Central memory CD8-positive, alpha-beta T cell (primary cell): ENCODE measurements at regions not wholly inside any gene's neighbourhood (a gene's known extent, or its start where the extent isn't known, plus 50 kb on each side); places are given as distances from the start of the nearest gene placed in this dataset.

Source experiments
- ATAC-seq: fragments of 150-1000 bp; cut with Tn5 transposase; replicated peaks from 2 replicates; pipeline ENCODE4 v1.10.0; 2022; ENCODE audit warnings: mild to moderate bottlenecking, moderate FRiP score, moderate number of reproducible peaks; ENCODE audit not compliant: poor library complexity, severe bottlenecking; ENCODE audit errors: extremely low read depth
- DNase-seq, 2 donors: peaks; one replicate each; pipeline ENCODE4 v3.0.0; 2021; ENCODE audit warnings: low spot score in 2 of 2
- H3K27ac Mint-ChIP-seq: one replicate; pipeline ENCODE4 v1.8.0; 2022; ENCODE audit warnings: low read depth, mild to moderate bottlenecking, moderate library complexity, mixed read lengths
- H3K27me3 Mint-ChIP-seq: one replicate; pipeline ENCODE4 v1.8.0; 2022; ENCODE audit warnings: mixed read lengths
- H3K36me3 Mint-ChIP-seq: one replicate; pipeline ENCODE4 v1.8.0; 2022; ENCODE audit warnings: mild to moderate bottlenecking, moderate library complexity, mixed read lengths; ENCODE audit not compliant: insufficient read depth
- H3K4me1 Mint-ChIP-seq: one replicate; pipeline ENCODE4 v1.8.0; 2022; ENCODE audit warnings: mixed read lengths
- H3K4me3 Mint-ChIP-seq: one replicate; pipeline ENCODE4 v1.8.0; 2022; ENCODE audit warnings: mild to moderate bottlenecking, moderate library complexity, mixed read lengths
- H3K9me3 Mint-ChIP-seq: one replicate; pipeline ENCODE4 v1.8.0; 2022; ENCODE audit warnings: mixed read lengths

GRCh38 chr3:115470254-115470653 lies 153.1 kb upstream of the GAP43 start:
- H3K4me3 Mint-ChIP-seq: no peak overlapping the region
- H3K27ac Mint-ChIP-seq: no peak overlapping the region
- ATAC-seq: no peak
- H3K27me3 Mint-ChIP-seq: no peaks in the 10 kb centered on the region
- H3K36me3 Mint-ChIP-seq: no peaks in the 10 kb centered on the region
- no peak for DNase-seq
- H3K9me3 Mint-ChIP-seq: no peaks in the 10 kb centered on the region
- no peaks in the 10 kb centered on the region for H3K4me1 Mint-ChIP-seq

DNA sequence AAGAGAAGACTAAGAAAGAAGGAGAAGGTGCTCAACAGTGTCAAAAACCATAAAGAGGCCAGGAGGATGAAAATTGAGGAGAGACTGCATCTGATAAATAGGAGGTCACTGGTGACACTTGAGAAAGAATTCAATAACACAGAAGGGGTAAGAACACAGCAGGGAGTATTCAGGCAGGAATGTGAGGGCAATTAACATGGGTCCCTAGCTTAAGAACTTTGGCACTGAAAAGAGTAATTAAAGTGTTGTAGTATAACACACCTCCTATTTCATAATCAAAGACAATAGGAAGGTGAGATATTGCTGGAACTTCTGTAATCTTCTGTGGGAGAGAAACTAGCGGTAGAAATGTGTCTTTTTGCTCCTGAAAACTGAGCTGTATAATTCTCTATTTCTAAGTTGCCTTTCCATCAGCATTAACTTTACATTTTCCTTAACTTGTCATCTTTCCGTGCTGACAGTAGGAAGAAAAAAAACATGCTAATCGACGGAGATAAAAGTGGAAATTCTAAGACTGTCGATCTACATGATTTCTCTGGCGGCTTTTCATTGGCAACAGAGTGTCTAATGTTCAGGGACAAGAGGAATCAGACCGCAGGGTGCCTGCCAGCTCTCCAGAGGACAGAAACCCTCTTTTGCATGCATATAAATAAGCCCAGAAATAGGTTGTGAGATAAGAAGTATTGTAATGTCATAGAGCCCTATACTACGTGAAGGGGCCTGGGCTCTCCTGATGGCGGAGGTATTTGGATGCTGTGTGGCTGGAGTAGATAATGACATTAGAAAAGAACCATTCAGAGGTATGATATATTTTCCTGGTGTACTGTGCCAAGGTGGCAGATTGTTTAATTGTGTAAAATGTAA lies 147.9 kb upstream of the GAP43 start:
- no peaks in the 10 kb centered on the region for H3K36me3 Mint-ChIP-seq

GRCh38 chr3:115476472-115476871 lies 146.8 kb upstream of the GAP43 start:
- H3K27me3 Mint-ChIP-seq: no peaks in the 10 kb centered on the region
- H3K27ac Mint-ChIP-seq: no peak overlapping the region
- no peak overlapping the region for H3K4me3 Mint-ChIP-seq
- H3K4me1 Mint-ChIP-seq: no peaks in the 10 kb centered on the region
- H3K9me3 Mint-ChIP-seq: peaks cover 5% of the 10 kb centered on the region
- no peaks in the 10 kb centered on the region for H3K36me3 Mint-ChIP-seq
- DNase-seq (no peak), ATAC-seq (no peak)

More for the DNA sequence above, 147.9 kb upstream of the GAP43 start:
- Mint-ChIP-seq H3K9me3 (no peaks in the 10 kb centered on the region), H3K27me3 (no peaks in the 10 kb centered on the region), H3K4me3 (no peak overlapping the region), H3K4me1 (no peaks in the 10 kb centered on the region), H3K27ac (no peak overlapping the region)
- no peak for DNase-seq
- ATAC-seq: no peak

DNA sequence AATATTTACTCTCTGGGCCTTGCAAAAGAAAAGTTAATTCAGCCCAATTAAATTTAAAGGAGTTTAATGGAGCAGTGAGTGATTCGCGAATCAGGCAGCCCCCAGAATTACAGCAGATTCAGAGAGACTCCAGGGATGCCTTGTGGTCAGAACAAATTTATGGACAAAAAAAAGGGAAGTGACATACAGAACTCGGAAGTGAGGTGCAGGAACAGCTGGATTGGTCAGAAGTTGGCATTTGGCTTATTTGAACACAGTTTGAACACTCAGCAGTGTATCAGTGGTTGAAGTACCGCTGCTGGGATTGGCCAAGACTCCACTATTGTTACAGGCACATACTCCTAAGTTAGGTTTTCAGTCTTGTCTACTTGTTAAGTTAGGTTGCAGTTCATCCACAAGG lies 145.0 kb upstream of the GAP43 start:
- ATAC-seq (no peak), DNase-seq (no peak)
- peaks cover 10% of the 10 kb centered on the region for H3K27me3 Mint-ChIP-seq
- H3K4me3 Mint-ChIP-seq: no peak overlapping the region
- no peak overlapping the region for H3K27ac Mint-ChIP-seq
- no peaks in the 10 kb centered on the region for H3K36me3 Mint-ChIP-seq
- H3K9me3 Mint-ChIP-seq: peaks cover 5% of the 10 kb centered on the region
- no peaks in the 10 kb centered on the region for H3K4me1 Mint-ChIP-seq

- Mint-ChIP-seq H3K27me3 (peaks cover 63% of the 10 kb centered on the region), H3K27ac (no peak overlapping the region), H3K4me3 (no peak overlapping the region), H3K36me3 (no peaks in the 10 kb centered on the region), H3K9me3 (no peaks in the 10 kb centered on the region), H3K4me1 (no peaks in the 10 kb centered on the region)
- no peak for ATAC-seq
- no peak for DNase-seq
Measured at GRCh38 chr3:115486880-115487279, 136.4 kb upstream of the GAP43 start.

DNA sequence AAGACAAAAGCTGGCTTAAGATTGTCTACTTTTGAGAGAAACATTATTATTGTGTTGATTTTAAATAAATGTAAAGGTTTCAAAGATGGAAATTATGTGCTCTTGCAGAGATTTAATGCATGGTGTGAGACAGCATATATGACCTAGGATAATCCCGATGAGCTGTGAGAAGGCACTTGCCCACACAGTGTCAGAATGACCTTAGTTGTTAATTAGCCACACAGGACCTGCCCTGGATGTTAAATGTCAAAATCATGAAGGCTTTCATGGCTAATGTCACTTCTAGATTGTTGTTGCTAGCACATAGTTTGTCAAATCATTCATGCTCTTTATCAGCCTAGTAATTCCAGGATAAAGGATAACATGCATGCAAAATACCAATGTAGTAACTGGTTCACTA lies 135.3 kb upstream of the GAP43 start:
- H3K27ac Mint-ChIP-seq: no peak overlapping the region
- peaks cover 58% of the 10 kb centered on the region for H3K27me3 Mint-ChIP-seq
- DNase-seq (no peak), ATAC-seq (no peak)
- H3K4me1 Mint-ChIP-seq: no peaks in the 10 kb centered on the region
- no peaks in the 10 kb centered on the region for H3K36me3 Mint-ChIP-seq
- H3K4me3 Mint-ChIP-seq: no peak overlapping the region
- no peaks in the 10 kb centered on the region for H3K9me3 Mint-ChIP-seq

- Mint-ChIP-seq H3K27me3 (peaks cover 53% of the 10 kb centered on the region), H3K27ac (no peak overlapping the region), H3K4me3 (no peak overlapping the region), H3K36me3 (no peaks in the 10 kb centered on the region), H3K4me1 (no peaks in the 10 kb centered on the region), H3K9me3 (no peaks in the 10 kb centered on the region)
- ATAC-seq (no peak), DNase-seq (no peak)
Measured at GRCh38 chr3:115488409-115488808, 134.9 kb upstream of the GAP43 start.

DNA sequence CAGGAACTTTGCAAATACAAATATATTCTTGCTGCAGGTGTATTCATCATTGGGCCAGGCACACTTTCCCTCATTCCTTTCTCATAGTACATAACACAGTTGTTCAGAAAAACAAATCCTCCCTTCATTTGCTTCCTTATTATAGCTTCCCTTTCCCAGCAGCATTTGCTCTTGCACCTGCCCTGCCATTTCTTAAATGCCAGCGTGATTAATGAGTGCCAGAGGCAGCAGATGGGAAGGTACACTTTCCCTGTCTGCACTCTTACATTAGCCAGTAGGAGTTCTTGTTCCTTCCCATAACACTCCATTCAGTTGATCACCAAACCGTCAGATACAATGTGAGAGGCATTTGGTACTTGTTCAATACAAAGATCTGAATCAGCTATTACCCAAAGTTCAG lies 128.5 kb upstream of the GAP43 start:
- Mint-ChIP-seq H3K27ac (no peak overlapping the region), H3K4me3 (no peak overlapping the region), H3K36me3 (no peaks in the 10 kb centered on the region), H3K27me3 (peaks cover 22% of the 10 kb centered on the region), H3K9me3 (no peaks in the 10 kb centered on the region), H3K4me1 (no peaks in the 10 kb centered on the region)
- no peak for DNase-seq
- no peak for ATAC-seq

DNA sequence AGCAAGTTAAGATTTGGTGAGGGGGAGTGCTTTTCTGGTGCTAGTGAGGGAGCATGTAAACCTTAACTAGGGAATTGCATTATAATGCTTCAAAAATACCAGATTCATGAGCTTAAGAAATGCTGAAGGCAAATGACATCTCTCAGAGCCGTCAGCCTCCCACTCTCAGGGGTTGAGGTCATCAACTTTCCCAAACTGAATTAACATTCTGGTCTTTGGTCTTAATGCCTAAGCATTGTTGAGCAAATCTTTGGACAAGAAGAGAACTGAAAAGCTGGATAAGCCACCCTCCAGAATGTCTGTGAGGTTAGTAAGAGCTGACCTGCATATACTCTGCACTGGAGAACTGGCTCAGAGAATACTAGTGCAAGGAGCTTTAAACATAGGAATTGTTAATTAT lies 124.9 kb upstream of the GAP43 start:
- no peak overlapping the region for H3K27ac Mint-ChIP-seq
- H3K4me1 Mint-ChIP-seq: no peaks in the 10 kb centered on the region
- ATAC-seq (no peak), DNase-seq (no peak)
- H3K9me3 Mint-ChIP-seq: no peaks in the 10 kb centered on the region
- peaks cover 24% of the 10 kb centered on the region for H3K27me3 Mint-ChIP-seq
- peaks cover 1% of the 10 kb centered on the region for H3K36me3 Mint-ChIP-seq
- H3K4me3 Mint-ChIP-seq: no peak overlapping the region

DNA sequence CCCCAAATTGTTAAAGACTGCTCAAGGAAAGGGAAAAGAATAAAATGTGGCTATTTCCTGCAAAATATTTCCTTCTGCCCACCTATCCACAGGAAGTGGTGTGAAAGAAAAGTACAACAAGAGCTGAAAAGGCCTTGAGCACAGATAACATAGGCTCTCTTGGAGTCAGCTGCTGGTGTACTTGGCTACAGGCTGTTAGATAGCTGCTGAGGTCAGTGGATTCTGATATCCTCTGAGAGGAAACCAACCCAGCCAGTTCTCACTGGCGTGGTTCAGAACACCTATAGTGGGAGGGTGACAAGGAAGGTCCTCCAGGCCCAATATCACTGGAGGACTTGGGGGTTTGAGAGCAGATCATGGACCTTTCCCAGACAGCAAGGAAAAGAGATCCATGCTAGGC lies 124.4 kb upstream of the GAP43 start:
- DNase-seq (no peak), ATAC-seq (no peak)
- Mint-ChIP-seq H3K27me3 (peaks cover 29% of the 10 kb centered on the region), H3K4me1 (no peaks in the 10 kb centered on the region), H3K27ac (no peak overlapping the region), H3K36me3 (peaks cover 1% of the 10 kb centered on the region), H3K4me3 (no peak overlapping the region), H3K9me3 (no peaks in the 10 kb centered on the region)

DNA sequence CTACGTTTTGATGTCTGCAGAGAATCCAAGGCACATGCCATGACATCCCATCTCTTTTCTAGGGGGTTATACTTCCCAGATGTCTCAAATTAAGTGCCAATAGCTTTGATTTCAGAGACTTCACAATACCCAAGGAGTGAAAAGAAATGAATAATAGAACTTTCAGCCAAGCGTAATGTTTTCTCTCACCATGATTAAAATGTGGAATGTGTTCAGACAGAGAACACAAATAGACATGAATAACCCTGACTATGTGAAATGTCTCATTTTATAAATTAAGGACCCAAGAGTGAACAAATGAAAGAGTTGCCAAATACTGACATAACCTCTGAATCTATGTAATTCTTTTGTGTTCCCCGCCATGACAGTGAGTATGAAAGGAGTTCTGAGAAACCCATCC lies 123.6 kb upstream of the GAP43 start:
- Mint-ChIP-seq H3K9me3 (no peaks in the 10 kb centered on the region), H3K4me3 (no peak overlapping the region), H3K4me1 (no peaks in the 10 kb centered on the region), H3K36me3 (peaks cover 1% of the 10 kb centered on the region), H3K27ac (no peak overlapping the region), H3K27me3 (peaks cover 33% of the 10 kb centered on the region)
- ATAC-seq (no peak), DNase-seq (no peak)

DNA sequence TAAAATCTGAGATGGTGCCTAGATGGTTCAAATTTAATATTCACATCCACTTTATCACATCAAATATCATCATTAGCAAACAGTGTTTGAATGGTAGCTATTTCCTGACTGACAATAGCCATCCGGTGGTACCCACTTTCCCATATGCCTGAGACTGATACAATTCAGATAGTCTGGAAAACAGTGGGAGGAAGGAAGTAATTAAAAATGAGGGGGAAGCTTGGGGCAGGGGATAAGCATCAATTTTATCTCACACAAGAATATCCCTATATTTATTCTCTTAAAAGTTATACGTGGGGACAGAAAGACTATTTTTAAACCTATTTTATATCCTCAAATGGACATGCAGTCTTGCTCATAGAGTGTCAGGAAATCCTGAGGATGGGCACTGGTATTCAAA lies 122.5 kb upstream of the GAP43 start:
- Mint-ChIP-seq H3K36me3 (peaks cover 1% of the 10 kb centered on the region), H3K4me3 (no peak overlapping the region), H3K27ac (no peak overlapping the region)

DNA sequence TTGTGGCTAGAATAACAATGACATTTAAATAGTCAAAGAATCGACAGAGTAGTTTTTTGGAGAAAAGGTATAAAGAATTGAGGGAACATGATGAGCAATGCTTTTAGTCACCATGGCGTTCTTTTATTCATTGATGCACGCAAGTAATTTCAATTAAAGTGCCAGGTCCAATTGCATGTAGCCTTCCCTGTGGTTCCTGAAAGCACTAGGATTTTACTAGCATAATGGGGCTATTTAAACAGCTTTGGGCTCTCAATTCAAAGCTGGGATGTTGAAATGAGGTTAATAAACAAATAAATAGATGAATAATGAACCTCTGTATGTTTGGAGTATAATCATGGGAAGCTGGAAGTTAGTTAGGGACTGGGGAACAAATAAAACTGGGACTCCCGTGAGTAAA lies 121.2 kb upstream of the GAP43 start:
- Mint-ChIP-seq H3K27ac (no peak overlapping the region), H3K4me3 (no peak overlapping the region), H3K36me3 (peaks cover 1% of the 10 kb centered on the region), H3K9me3 (no peaks in the 10 kb centered on the region), H3K4me1 (no peaks in the 10 kb centered on the region), H3K27me3 (peaks cover 22% of the 10 kb centered on the region)
- DNase-seq (no peak), ATAC-seq (no peak)

More for the DNA sequence above, 122.5 kb upstream of the GAP43 start:
- ATAC-seq (no peak), DNase-seq (no peak)
- peaks cover 23% of the 10 kb centered on the region for H3K27me3 Mint-ChIP-seq
- H3K9me3 Mint-ChIP-seq: no peaks in the 10 kb centered on the region
- no peaks in the 10 kb centered on the region for H3K4me1 Mint-ChIP-seq
